HG03342 (cell line): ENCODE measurements at regions not wholly inside any gene's neighbourhood (a gene's known extent, or its start where the extent isn't known, plus 50 kb on each side); places are given as distances from the start of the nearest gene placed in this dataset.
"Not testable (repeated sequence)": the region's sequence is repeated elsewhere in the genome, so short reads cannot be mapped to it uniquely, and the experiment has no call there.

Experiments used
- ATAC-seq: cut with Tn5 transposase; IDR thresholded peaks from one replicate; pipeline ENCODE4 v1.9.1; 2021; ENCODE audit warnings: mild to moderate bottlenecking, moderate library complexity; ENCODE audit not compliant: unreplicated experiment

DNA sequence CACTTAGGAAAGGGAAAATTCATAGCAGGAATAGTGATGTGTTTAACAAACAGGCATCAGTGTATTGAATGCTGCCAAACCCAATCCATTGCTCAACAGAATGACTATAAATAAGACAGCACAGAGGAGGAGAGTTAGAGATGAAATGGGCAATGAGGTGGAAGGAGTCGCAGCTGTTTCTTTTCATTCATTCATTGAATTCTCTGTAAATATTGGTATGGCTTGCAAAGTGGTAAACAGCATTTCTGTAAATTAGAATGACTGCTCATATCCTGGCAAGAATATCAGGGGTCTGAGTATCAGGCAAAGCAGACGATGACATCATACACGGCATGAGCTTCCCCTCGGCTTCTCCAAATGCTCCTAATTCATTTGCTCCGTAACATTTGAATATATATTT is 703.6 kb upstream of the SLC35B3 start:
- no peak for ATAC-seq

DNA sequence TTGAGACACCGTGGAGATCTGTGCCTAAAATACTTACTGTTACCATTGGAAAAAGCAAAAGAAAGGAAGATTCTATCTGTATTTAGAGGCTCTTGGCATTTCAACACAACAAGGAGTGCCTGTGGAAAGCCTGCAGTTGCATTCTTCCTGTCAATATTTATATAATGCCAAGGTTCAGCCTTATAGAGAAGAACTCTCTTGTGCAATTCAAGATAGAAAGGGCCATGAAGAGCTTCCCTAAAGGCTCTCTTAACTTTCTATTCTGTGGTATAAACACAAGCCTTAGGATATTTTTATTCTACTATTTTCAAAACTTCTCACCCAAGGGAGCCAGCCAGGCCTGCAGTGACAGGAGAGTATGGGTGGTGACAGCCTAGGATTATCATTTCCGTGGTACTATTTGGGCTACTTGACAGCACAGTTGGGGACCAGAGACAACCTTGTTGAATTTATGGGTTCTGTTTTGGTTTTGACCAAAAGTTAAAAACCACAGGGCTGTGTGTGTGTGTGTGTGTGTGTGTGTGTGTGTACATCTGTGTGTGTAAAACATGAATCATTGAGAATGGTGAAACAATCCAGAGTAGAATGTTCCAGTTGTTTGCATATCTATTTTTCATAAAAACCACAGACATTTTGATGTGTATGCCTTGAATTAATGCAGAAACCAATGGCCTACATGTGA is 700.9 kb upstream of the SLC35B3 start:
- ATAC-seq = no peak

DNA sequence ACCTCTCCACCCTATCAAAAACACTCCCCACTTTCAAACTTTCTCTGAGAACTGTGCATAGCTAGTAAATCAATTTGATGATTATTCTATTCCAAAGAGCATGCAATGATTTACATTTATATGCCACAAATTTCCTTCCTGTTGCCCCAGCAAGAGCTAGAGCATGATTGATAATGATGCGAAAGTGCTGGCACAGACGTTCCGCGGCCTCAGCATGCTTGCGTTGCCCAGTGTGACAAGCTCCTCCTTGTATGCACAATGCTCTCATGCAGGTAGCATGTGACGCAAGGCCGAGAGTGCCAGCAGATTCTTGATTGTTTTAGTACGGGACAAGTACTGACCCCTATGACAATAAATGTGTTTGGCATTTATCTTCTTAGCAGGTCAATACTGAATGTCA is 696.3 kb upstream of the SLC35B3 start:
- no peak for ATAC-seq

DNA sequence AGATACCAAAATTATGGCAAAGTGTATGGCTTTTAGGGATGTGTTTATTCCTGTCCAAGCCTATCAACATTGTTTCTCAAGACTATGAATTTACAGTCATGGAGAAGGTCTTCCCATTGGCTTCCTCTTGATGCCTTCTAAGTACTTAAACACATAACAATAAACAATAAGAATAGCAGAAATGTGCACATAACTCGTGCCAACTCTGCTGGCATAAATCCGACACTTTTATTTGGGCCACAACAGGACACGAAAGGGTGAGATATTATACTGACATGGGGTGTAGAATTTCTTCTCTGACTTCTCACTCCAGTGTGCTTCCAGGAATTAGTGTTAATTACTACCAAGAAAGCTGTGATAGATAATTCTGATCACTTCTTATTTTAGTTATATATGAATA is 695.9 kb upstream of the SLC35B3 start:
- ATAC-seq = no peak

DNA sequence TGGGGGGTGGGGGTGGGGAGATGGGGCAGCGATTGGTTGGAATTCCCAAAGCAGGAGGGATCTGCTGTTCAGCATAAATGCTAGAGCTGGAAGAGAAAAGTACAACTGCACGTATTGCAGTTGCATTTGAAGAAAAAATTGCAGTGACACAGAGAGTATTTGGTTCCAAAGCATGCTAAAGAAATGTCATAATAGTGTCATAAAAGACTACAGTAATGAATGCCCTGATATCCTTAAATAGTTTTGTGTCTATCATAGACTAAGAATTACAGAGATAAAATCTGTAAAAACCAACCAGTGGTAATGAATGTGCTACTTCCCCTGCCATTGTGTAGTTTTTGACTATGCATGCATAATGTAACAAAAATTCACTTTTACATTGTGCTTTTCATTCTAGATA is 693.6 kb upstream of the SLC35B3 start:
- ATAC-seq = no peak

DNA sequence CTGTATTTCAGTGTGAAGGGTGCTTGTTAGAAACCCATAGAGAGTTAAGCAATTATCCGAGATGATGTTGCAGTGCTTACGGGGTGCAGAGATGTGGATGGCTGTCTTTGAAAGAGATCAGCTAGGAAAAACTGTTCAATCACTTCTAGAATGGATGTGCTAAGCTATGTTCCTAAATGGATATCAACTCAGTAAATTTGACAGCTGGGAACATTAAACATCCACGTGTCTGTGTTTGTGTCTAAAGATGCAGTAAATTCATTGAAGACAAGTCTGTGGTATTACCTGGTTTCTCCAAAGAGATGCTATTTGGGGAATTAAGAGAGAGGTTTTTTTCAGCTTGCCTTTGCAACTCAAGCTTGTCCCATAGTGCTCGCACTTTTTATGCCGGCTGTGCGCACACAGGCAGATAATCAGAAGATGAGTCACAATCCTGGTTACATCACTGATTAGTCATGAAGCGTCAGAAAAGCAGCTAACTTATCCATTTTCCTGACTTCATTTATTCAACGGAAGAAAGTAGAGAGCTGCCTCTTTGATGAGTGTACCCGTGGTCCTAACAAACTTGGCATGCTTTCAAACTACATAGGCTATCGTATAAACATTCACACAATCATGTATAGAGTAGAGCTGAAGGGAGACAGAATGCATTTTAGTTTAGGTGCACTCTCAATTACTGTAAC is 691.7 kb upstream of the SLC35B3 start:
- no peak for ATAC-seq

DNA sequence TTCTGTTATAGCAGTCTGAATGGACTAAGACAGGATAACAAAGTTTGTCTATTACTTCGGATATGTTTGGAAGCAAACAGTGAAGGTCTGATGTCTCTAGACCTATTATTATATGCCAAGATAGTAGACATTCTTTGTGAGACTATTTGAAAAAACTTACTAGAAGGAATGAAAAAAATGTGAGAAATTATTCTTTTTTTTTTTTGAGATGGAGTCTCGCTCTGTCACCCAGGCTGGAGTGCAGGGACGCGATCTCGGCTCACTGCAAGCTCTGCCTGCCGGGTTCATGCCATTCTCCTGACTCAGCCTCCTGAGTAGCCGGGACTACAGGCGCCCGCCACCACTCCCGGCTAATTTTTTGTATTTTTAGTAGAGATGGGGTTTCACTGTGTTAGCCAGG is 690.7 kb upstream of the SLC35B3 start:
- ATAC-seq = not testable (repeated sequence)

DNA sequence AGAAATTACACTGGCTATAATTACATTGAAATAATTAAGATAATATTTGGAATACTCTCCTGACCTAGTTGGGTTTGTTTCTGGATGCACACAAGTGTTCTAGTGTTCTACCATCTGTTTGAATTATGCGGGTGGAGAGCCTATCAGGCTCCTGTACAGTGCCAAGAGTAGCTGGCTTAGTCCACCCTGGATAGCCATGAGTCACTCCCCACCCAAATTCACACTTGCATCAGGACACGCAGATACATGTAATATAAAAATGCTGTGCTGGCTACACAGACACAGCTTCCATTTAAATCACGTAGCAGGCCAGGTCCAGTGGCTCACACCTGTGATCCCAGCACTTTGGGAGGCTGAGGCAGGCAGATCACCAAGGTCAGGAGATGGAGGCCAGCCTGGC is 686.2 kb upstream of the SLC35B3 start:
- no peak for ATAC-seq

DNA sequence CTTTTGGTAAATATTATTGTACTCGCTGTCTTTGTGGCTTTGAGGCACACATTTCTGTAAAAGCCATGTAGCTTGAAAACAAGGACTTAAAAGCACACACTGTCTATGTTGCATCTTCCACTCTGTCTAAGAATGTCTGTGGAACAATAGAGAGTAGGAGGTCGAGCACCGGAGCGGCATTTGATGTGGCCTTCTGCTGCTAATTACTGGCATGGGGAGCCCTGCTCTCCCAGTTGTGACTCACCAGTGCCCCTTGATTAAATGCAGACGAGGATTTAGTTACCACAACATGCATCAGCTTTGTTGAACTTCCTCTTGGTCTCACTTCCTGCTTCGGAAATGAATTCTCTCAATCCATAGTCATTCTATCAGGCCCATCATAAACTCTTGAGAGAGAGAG is 680.7 kb upstream of the SLC35B3 start:
- no peak for ATAC-seq

DNA sequence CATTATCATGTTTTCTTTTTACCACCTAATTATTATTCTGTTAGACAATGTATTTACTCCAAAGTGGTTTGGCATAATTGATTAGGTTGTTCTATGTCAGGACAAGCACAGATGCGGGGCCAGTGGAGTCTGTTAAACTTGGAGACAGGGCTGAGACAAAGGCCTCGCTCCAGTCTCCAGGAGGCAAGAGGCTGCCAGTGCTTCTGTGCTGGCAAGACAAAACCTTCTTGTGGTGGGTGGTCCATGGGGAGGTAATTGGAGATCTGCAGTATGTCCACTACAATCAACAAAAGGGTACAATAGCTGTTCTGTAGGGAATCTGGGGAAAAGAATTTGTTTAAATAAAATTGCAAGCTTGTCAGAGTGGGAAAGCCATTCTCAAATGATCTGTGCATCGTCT is 677.2 kb upstream of the SLC35B3 start:
- ATAC-seq = no peak

DNA sequence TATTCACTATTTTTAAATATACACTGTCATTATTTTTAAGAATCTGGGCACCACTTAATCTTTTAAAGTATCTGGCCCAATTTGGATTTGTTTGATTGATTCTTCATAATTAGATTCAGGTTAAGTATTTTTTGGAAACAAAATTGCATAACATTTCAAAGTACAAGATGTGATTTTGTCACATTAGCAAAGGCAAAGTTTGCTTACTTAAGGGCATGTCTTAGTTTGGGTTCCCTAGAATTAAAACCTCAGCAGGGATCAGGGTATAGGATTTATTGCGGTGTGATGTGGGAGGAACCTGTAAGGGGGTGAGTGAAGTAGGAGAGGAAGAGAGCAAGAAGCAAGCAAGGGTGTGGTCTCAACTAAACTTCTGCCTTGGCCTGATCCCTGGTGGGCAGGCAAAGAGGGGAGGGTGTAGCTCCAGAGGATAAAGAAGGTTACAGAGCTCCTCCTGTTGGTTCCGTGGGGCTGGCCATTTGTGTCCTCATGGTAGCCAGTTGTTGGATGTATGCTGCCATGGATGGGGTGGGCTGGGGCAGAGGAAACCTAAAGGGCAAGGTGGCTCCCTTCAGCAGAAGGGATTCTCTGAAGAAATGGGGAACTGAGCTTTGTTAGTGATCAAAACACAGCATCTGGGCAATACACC is 668.7 kb upstream of the SLC35B3 start:
- ATAC-seq = no peak

DNA sequence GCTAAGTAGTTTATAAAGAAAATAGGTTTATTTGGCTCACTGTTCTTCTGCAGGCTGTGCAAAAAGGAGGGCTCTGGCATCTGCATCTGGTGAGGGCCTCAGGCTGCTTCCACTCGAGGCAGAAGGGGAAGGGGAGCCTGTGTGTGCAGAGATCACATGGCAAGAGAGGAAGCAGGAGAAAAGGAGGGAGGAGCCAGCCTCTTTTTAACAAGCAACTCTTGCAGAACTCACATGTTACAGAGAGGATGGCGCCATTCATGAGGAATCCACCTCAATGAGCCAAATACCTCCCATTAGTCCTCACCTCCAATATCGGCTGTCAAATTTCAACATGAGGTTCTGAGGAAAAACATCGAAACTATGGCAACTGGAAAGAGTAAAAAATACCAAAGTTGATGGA is 666.6 kb upstream of the SLC35B3 start:
- ATAC-seq = no peak

DNA sequence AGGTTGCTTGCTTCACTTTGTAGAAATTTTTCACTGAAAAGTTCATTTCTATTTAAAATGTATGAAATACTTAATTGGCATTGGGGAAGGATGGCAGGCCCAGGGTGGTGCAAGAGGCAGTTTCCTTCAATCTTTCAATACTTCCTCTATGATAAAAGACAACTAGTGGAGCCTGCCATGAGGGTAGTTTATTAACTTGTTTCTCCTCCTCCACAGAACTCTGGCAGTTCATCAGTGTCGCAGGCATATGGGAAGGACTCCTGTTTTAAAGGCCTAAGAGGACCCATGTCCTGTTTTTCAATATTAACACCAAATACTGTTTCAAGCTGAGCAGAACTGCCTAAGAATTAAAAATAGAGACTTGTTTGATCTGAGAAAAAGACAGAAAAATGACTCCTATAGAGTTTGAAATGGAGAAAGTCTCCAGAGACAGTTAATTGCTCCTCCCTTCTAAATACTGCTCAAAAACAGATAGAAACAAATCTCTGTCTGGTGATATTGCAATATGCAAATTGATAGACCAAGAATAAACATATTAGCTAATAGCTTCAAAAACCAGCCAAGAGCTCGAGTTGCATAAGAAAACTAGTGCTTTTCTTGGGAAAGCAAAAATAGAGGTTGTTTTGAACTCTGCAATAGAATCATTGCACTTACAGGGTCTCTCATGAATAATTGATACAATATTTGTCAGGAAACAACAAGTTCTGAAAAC is 665.7 kb upstream of the SLC35B3 start:
- ATAC-seq = no peak

DNA sequence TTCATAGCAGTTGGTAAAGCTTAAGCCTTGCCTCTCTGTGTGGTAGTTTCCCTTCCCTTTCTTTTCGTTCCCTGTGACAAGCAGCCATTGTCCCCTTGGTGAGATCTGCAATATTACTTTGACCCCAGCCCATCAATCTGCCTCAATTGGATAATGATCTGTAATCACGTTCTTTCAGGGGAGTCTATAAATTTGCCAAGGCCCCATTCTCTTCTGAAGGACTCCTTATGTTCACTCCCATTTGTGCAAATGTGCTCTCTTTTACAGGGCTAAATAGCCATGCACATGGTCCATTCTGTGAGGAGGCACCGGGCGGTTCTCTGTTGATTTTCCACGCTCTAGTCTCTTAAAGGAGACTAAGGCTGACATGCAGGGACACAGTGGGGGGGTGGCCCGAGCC is 660.4 kb upstream of the SLC35B3 start:
- ATAC-seq = no peak

DNA sequence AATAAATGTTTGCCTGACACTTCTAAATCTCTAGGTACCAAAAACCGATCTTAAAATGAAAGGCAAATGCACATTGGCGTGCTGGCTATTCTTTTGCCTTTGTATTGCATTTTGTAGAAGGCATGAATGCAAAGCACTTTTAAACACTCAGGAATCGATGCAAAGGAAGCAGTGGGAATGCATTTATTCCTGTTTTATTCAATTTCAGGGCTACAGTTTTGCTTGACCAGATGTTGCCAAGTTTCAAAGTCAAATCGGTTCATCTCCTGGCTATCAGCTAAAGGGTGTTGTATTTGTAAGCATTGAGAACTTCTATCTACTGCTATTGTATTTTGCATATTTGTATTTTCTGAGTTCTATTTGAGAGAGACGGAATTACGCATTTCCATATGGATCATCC is 659.8 kb upstream of the SLC35B3 start:
- ATAC-seq = no peak

DNA sequence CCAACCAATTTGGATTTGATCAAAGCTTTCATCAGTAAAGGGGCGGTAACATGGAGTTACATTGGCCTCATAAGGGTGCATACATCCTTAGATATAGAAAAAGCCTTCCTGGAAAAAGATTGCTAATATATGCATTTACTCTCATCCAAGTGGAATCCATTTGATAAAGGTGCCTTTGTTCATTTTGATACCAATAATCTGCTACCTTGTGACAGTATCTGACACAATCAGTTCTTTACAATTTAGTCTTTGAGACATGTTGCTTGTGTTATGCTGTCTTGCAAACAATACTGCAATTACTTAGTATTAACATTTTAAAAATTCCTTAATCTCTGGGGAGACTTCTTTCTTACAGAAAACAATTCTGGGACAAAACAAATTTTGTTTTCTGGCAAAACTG is 654.4 kb upstream of the SLC35B3 start:
- ATAC-seq = no peak

DNA sequence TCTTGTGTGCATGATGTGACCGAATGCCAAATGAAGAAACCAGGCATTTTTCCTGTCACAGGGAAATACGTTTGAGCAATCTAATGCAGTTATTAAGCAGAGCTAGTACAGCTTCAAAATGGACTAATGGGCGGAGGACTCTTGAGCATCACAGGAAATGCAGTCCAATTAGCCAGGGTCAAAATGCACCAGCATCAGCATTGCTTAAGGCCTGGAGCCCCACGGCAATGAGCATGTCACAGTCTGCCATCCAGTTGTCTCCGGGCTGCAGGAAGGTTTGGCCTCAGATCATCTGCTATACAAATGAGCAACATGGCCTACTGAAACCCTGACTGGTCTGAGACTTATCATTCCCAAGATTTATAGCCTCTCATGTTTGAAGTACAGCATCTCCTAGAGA is 652.1 kb upstream of the SLC35B3 start:
- ATAC-seq = no peak

DNA sequence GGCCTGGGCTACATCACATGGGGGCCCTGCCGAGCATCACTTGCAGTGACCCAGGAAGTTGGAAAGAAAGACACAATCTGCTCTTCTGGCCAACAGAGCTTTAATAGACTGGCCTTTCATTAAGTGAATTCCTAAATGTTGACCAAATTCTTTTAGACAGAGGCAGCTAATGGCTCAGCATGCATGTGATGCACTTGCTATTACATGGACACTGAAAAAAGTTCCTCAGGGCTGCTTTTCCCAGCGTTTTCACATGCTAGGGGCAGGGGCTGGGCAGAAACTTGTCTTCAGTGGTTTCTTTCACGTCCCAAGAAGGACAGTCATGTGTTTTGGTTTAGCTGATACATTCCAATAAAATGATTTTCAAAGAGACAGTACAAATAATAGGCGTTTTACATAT is 651.0 kb upstream of the SLC35B3 start:
- no peak for ATAC-seq

DNA sequence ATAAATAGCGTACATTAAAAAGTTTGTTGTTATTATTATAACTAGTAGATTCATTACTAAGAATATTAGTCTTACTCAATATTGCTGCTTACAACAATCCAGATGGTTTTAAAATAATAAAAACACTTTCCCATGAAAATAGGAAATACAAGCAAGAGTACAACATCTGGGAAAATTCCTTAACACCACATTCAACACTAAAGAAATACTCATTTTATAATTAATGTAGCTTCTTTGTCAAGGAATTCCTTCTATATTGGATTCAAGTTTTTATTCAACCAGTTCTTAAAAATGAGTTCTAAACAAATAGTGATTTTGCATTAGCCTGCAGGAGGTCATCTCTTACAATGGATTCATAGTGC is 650.3 kb upstream of the SLC35B3 start:
- no peak for ATAC-seq

DNA sequence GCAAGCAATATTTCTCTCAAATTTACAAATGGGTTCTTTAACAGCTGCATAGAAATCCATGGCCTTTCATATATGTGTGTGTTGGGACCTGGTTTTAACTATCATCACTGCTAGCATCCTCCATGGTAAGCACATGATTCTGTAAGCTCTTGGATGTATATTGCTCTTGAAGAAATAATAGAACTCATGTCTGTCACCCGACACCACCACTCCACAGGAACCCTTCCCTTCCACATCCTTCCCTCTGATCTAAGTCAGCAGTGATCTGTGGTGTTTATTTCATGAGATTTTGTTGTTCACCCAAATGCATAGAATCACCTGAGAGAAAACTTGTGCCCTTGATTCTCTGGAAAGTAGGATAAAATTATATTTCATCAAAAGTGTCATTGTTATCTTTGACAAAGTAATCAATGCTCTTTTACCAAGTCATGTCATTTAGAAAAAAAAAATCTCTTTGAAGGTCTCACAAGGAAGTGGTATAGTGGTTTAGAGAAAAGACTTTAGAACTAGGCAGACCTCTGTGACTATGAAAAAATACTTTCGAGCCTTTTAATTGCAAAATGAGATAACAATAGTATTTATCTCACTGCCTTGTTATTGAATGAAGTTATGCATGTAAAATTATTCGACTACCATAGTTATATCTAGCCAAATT is 649.8 kb upstream of the SLC35B3 start:
- ATAC-seq = no peak

DNA sequence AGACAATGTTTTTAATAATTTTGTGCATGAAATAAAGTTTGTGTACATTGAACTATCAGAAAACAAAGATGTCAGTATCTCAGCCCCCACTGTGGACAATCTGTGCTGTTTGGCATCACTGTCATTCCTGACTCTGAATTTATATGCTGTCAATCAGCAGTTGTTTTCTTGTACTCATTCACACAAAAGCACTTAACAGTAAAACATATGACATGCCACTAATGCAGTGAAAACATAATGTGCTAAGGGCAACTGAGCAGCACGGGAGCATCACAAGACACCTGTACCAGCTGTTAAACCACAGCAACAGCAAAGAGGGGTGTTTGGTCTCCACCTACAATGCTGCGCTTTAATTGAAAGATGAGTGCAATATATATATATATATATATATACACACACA is 647.8 kb upstream of the SLC35B3 start:
- ATAC-seq = no peak
